ENCODE measurements at regions not wholly inside any gene's neighbourhood (a gene's known extent, or its start where the extent isn't known, plus 50 kb on each side); places are given as distances from the start of the nearest gene placed in this dataset.

DNA sequence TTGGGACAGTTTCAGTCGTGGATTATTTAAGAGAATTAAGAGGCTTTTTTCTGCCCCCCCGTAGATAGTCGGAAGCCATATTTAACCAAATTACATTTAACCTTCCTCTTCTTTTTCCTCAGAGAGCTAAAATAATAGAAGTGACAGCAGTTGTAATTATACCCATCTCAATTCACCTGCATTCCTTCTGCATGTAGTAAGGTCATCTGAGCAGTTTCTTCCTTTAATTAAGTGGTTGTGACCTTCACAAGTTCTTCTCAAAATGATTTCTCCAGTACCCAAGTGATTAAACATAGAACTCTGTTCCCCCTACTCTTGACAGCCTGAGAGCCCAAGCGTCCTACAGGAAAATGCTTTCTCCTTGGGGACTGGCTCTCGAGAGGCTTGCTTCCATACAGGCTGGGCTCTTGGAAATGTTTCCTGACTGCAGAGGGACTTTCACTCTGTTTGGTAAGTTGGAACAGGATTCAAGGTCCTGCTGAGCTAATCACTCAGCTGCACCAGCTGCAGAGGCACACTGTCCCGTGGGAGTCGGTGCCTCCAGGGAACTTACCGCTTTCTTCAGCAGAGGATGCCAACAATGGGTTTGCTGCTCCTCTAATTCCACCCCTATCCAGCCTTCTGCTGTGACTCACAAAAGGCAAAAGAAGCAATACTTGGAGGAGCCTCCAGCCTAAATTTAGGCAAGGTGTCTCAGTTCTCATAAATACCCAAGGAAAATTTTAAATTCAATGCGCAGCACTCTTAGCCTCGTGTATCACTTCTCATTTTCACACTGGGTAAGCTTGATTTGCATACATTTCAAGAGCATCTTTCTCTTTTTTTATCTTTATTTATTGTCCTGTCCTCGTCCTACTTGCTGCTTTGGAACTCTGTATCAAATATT is 414.9 kb downstream of the KIF16B start:
- Histone ChIP-seq H3K4me1 (no peaks in the 10 kb centered on the region), H3K4me3 (no peak overlapping the region), H3K27ac (no peak overlapping the region), H3K9me3 (peaks cover 0 to 6% (median 0%) of the 10 kb centered on the region in 3 donors), H3K36me3 (no peaks in the 10 kb centered on the region), H3K27me3 (no peaks in the 10 kb centered on the region)
- ATAC-seq, result no peak
- TF ChIP-seq, protein P1, sequence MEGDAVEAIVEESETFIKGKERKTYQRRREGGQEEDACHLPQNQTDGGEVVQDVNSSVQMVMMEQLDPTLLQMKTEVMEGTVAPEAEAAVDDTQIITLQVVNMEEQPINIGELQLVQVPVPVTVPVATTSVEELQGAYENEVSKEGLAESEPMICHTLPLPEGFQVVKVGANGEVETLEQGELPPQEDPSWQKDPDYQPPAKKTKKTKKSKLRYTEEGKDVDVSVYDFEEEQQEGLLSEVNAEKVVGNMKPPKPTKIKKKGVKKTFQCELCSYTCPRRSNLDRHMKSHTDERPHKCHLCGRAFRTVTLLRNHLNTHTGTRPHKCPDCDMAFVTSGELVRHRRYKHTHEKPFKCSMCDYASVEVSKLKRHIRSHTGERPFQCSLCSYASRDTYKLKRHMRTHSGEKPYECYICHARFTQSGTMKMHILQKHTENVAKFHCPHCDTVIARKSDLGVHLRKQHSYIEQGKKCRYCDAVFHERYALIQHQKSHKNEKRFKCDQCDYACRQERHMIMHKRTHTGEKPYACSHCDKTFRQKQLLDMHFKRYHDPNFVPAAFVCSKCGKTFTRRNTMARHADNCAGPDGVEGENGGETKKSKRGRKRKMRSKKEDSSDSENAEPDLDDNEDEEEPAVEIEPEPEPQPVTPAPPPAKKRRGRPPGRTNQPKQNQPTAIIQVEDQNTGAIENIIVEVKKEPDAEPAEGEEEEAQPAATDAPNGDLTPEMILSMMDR (IDR thresholded peaks at IDR 0.05), result no peak
- TF ChIP-seq EP300 (IDR thresholded peaks at IDR 0.05) (no peak), POLR2A (IDR thresholded peaks at IDR 0.05) (no peak), POLR2AphosphoS5 (IDR thresholded peaks at IDR 0.05) (no peak)
- 78 to 82% methylated on average over 5 to 6 of the region's 11 CpGs for WGBS, 2 donors (ENCODE audit: low coverage in 1 of 2)

DNA sequence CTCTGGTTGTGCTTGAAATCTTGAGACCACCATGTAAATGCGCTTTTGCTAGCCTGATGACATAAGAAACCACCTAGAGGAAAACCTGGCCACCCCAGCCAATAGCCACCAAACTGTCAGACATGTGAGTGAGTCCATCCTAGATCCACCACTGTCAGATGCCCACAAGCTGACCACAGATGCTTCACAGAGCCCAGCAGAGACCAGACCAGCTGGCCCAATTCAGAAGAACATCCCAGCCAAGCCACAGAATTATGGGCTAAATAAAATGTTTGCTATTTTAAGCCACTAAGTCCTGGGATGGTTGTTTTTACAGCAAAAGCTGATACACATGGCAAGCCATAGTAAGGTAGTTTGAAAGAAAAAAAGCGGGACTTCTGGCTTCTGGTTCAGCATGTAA is 425.3 kb downstream of the KIF16B start:
- 91 to 100% methylated on average over 1 to 2 of the region's 2 CpGs for WGBS, 2 donors (ENCODE audit: low coverage in 1 of 2)
- no peak for ATAC-seq
- TF ChIP-seq, protein P1 (IDR thresholded peaks at IDR 0.05), result no peak
- TF ChIP-seq POLR2A (IDR thresholded peaks at IDR 0.05) (no peak), EP300 (IDR thresholded peaks at IDR 0.05) (no peak), POLR2AphosphoS5 (IDR thresholded peaks at IDR 0.05) (no peak)
- Histone ChIP-seq H3K27me3 (no peaks in the 10 kb centered on the region), H3K36me3 (no peaks in the 10 kb centered on the region), H3K4me1 (no peaks in the 10 kb centered on the region), H3K27ac (no peak overlapping the region), H3K4me3 (no peak overlapping the region), H3K9me3 (peaks cover 0 to 33% (median 0%) of the 10 kb centered on the region in 3 donors)

GRCh38 chr20:16147216-16147615 is 426.0 kb downstream of the KIF16B start:
- WGBS, 2 donors (ENCODE audit: low coverage in 1 of 2), result 44 to 67% methylated on average over 1 of the region's 1 CpG
- Histone ChIP-seq H3K27me3 (no peaks in the 10 kb centered on the region), H3K4me1 (no peaks in the 10 kb centered on the region), H3K36me3 (no peaks in the 10 kb centered on the region), H3K4me3 (no peak overlapping the region), H3K9me3 (peaks cover 0 to 26% (median 0%) of the 10 kb centered on the region in 3 donors), H3K27ac (no peak overlapping the region)
- no peak for ATAC-seq
- TF ChIP-seq, protein P1 (IDR thresholded peaks at IDR 0.05), result no peak
- TF ChIP-seq EP300 (IDR thresholded peaks at IDR 0.05), result no peak
- no peak for TF ChIP-seq POLR2A (IDR thresholded peaks at IDR 0.05)
- TF ChIP-seq POLR2AphosphoS5 (IDR thresholded peaks at IDR 0.05), result no peak

DNA sequence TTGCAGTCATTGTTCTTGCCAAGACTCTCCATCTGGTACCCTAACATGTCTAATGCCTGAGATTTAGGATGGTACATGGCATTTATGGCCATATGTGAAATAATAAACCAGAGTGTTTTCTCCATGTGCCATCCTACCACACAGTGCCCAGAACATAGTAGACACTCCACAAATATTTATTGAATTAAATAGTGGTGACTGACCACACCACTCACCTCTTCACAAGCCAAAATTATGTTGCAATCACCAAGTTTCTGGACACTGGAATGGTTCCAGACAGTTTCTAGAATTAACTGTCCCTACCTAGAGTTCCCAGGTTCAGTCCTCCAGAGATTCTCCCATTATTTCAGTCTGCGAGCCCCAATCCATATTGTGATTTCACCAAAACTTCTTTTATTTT is 427.3 kb downstream of the KIF16B start:
- 91 to 100% methylated on average over 1 of the region's 1 CpG for WGBS, 2 donors (ENCODE audit: low coverage in 1 of 2)

More for the DNA sequence above, 427.3 kb downstream of the KIF16B start:
- no peak overlapping the region for H3K27ac ChIP-seq
- ATAC-seq, result no peak
- no peak overlapping the region for H3K4me3 ChIP-seq
- no peaks in the 10 kb centered on the region for H3K4me1 ChIP-seq
- no peaks in the 10 kb centered on the region for H3K27me3 ChIP-seq
- TF ChIP-seq POLR2A (IDR thresholded peaks at IDR 0.05) (no peak), POLR2AphosphoS5 (IDR thresholded peaks at IDR 0.05) (no peak), EP300 (IDR thresholded peaks at IDR 0.05) (no peak)
- TF ChIP-seq, protein P1 (IDR thresholded peaks at IDR 0.05), result no peak
- no peaks in the 10 kb centered on the region for H3K36me3 ChIP-seq
- H3K9me3 ChIP-seq, result peaks cover 0 to 25% (median 0%) of the 10 kb centered on the region in 3 donors

Data from gastroesophageal sphincter (tissue), 4 donors.